OCI-M2 (cell line): ENCODE measurements at regions not wholly inside any gene's neighbourhood (a gene's known extent, or its start where the extent isn't known, plus 50 kb on each side); places are given as distances from the start of the nearest gene placed in this dataset.
"Not testable (repeated sequence)": the region's sequence is repeated elsewhere in the genome, so short reads cannot be mapped to it uniquely, and the experiment has no call there.

Experiments
- DNase-seq: peaks from one replicate; lab custom pipeline; 2025; ENCODE audit not compliant: unreplicated experiment; lab: John Stamatoyannopoulos, UW

- DNase-seq = no peak
These were observed 83.9 kb upstream of the MEF2A start for GRCh38 chr15:99481951-99482230.

GRCh38 chr15:99482993-99483392, 82.8 kb upstream of the MEF2A start:
- no peak for DNase-seq

DNA sequence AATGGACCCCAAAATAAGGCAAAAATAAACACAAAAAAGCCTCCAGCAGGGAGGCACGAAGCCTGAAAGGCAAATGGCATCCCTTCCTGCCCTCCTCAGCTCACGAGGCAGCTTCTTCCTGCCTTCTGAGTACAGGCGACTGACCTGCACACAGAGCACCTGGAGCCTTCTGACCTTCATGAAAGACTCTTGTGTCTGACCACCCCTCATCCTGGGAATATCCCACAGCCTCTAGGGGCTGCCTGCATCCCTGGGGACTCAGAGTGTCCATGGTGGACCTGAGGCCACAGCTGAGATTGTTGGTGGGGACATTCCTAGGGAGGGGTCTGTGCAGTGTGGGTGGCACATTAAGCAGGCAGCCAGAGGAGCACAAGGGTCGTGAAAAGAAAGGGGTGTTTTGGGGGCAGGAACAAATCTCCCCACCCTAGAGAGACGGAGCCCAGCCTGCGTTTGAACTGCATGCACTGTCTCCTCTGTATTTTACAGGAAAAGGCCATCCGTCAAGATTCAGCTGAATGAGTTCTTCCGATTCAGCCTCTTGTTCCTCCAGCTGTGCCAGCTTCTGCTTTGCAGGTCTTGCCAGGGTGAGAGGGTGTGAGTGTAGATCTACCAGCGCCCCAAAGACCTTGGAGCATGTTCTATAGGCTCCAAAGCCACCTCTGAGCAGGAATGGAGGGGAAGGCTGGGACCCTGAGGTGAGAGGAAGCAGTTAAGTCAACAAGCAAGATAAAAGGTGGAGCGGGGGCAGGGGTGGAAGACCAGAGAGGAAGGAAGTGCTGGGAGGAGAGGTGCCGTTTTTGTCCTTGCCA, 80.4 kb upstream of the MEF2A start:
- no peak for DNase-seq

- DNase-seq = no peak
These were observed 79.8 kb upstream of the MEF2A start for GRCh38 chr15:99485992-99486370.

DNA sequence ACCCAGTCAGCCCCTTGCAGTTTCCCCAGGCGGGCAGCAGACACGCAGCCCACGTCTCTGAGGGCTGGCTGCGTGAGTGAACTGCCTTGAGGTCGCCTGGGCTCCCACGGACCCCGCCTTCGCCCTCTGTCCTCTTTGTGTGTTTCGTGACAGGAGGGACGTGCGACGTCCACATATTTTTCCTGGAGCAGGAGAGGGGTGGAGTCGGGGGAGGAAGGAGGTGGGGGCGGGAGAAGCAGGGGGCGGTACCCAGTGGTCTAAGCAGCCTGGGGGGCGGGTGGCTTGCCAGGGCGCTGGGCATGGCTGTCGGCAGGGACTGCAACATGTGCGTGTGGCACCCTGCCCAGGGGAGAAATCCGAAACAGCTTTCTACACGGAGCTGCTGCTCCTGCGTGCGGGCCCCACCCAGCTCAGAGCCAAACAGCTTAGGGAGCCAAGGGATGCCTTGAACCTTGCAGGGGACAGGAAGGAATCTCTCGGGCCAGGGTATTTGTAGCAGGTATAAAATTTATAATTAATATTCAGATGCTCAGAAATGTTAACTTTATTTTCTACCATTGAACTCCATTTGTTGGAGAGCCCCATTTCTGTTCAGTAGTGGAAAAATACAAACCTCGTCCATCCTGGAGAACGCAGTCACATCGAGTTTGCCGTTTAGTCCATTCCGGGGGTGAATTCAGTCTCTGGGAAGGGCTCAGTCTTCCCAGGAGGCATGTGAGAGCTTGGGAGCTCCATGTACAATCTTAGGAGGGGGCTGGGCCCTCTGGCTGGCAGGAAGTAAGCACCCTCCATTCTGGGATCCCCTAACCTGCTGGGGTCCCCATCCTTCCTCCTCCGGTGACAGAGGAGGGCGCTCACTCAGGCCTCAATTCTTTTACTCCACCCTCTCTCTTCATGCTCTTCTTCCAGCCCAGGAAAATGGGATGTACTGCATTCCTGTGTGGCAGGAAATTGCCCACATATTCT, 79.1 kb upstream of the MEF2A start:
- DNase-seq = no peak

GRCh38 chr15:99487337-99487730, 78.5 kb upstream of the MEF2A start:
- no peak for DNase-seq

DNA sequence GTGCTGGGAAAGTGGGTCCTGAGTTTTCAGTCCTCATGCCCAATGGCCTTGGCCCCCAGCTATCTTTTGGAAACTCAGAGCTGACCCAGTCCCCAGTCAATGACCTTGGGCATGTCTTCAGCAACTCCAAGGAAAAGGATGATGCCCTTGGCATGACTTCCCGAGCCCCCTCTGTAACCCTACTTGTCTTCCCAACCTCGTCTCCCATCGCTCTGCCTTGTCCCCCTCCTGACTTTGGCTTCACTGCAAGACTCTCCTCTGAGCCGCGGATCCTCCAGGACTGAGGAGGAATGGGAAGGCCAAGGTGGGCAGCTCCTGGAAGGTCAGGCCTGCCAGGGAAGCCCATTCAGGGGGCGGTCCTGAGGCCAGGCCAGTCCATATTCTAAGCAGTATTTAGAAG, 73.5 kb upstream of the MEF2A start:
- no peak for DNase-seq

- no peak for DNase-seq
These were observed 73.1 kb upstream of the MEF2A start for GRCh38 chr15:99492716-99493115.

DNA sequence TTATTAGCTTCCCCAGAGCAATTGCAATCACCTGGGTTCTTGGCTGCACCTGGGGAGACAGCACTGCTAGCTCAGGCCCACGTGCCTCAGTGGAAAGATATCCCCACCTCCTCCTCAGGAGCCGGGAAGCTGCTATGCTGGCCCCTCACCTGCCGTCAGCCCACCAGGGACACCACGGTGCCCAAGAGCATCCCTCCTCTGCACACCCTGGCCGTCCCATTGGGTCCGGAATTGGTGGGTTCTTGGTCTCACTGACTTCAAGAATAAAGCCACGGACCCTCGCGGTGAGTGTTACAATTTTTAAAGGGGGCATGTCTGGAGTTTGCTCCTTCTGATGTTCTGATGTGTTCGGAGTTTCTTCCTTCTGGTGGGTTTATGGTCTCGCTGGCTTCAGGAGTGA, 72.3 kb upstream of the MEF2A start:
- no peak for DNase-seq

- DNase-seq = not testable (repeated sequence)
These were observed 71.1 kb upstream of the MEF2A start for GRCh38 chr15:99494536-99495233.

GRCh38 chr15:99495430-99496301, 70.1 kb upstream of the MEF2A start:
- no peak for DNase-seq

GRCh38 chr15:99496302-99496629, 69.5 kb upstream of the MEF2A start:
- DNase-seq = no peak

DNA sequence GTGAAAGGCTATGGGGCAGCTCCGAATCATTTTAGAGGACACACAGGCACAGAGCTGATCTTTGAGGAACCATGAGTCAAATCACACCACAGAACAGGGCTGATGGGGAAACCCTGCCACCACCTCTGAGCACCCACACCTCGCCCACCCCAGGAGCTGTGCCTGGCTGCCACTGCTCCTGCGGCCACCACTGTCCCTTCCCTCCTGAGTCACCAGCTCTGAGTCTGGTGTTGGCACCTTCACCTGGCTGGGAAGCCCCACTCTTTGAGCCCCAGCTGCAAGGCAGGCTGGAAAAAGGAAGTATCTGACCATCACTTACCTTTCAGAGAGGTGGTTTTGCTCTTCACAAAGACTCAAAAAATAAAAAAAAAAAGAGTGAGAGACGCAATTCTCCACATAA, 63.6 kb upstream of the MEF2A start:
- DNase-seq = no peak

DNA sequence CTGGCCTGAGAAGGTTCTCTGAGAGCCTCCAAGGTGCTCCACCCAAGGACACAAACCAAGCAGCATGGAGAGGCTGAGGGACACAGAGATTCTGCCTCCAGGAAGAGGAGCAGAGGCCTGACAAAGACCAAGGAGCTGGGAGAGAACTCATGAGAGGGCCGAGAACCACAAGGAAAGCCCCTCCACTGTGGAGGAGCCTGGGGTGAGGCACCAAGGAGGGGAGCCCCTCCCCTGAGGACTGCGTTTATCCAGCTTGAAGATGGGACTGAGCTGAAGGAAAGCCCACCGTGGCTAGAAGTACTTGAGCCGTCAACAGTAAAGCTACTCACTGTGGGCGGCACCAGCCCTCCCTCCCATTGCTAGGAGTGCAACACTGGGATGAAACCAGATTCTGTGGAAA, 63.1 kb upstream of the MEF2A start:
- no peak for DNase-seq

- no peak for DNase-seq
These were observed 62.4 kb upstream of the MEF2A start for GRCh38 chr15:99503411-99503810.

GRCh38 chr15:99504071-99504822, 61.5 kb upstream of the MEF2A start:
- DNase-seq = no peak

- DNase-seq = no peak
These were observed 60.8 kb upstream of the MEF2A start for GRCh38 chr15:99504823-99505551.

GRCh38 chr15:99506399-99506798, 59.4 kb upstream of the MEF2A start:
- no peak for DNase-seq

DNA sequence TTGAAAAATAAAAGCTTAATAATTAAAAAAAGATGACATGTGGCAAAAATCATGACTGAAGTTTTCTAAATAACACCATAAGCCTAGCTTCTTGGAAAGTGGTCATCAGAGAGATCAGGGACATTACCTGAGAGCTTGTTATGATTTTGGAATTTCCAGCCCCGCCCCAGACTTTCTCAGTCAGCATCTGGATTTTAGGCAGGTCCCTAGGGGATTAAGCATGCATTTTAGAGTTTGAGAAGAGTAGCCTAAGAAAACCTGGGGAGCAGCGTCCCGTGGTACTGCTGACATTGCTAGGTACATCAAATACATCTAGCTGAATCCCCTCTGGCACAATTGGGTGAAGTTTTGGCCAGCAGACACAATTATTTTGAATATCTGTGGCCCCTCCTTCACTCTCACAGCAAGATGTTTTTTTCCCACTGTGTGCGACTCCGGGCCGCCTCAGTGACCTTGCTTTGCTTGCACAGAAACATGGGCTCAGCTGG, 58.7 kb upstream of the MEF2A start:
- no peak for DNase-seq
